ENCODE measurements at regions not wholly inside any gene's neighbourhood (a gene's known extent, or its start where the extent isn't known, plus 50 kb on each side); places are given as distances from the start of the nearest gene placed in this dataset.

DNA sequence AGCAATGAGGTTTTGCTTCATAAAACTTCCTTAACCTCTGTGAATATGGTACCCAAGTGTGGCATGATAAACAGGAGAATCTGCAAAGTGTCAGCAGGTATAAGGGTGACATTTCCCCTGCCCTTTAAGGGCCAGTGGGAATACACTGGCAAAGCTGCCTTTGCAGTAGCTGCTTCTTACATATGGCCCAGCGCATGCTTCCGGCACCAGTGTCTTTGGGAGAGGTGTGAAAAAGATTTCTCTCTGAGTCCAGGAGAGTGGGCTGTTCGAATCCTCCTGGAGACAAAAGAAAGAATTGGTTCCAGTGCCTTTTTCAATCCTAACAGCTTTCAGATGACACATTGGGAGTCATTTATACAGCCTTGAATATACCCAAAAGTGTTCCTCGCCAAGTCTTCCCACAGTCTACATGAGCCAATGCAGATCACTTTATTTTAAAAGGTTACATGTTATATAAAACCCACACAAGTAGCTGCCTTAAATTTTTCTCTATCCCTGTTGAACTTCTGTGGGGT lies 437.7 kb downstream of the PRKD1 start:
- TF ChIP-seq, protein P1, sequence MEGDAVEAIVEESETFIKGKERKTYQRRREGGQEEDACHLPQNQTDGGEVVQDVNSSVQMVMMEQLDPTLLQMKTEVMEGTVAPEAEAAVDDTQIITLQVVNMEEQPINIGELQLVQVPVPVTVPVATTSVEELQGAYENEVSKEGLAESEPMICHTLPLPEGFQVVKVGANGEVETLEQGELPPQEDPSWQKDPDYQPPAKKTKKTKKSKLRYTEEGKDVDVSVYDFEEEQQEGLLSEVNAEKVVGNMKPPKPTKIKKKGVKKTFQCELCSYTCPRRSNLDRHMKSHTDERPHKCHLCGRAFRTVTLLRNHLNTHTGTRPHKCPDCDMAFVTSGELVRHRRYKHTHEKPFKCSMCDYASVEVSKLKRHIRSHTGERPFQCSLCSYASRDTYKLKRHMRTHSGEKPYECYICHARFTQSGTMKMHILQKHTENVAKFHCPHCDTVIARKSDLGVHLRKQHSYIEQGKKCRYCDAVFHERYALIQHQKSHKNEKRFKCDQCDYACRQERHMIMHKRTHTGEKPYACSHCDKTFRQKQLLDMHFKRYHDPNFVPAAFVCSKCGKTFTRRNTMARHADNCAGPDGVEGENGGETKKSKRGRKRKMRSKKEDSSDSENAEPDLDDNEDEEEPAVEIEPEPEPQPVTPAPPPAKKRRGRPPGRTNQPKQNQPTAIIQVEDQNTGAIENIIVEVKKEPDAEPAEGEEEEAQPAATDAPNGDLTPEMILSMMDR (IDR thresholded peaks at IDR 0.05; ENCODE audit: insufficient read depth, low read length): no peak
- no peak for TF ChIP-seq POLR2AphosphoS5 (IDR thresholded peaks at IDR 0.05; ENCODE audit: low read depth)
- no peak for TF ChIP-seq GABPA (IDR thresholded peaks at IDR 0.05; ENCODE audit: low read depth)
